ENCODE measurements at regions not wholly inside any gene's neighbourhood (a gene's known extent, or its start where the extent isn't known, plus 50 kb on each side); places are given as distances from the start of the nearest gene placed in this dataset.

- 55 to 59% methylated on average over 4 of the region's 4 CpGs for WGBS, 2 donors
- no peak overlapping the region for H3K27ac ChIP-seq
- H3K4me1 ChIP-seq, result no peaks in the 10 kb centered on the region
- DNase-seq (no peak), ATAC-seq (ENCODE audit: low FRiP score in 2 of 2) (no peak)
- no peaks in the 10 kb centered on the region for H3K27me3 ChIP-seq
- H3K4me3 ChIP-seq, result no peak overlapping the region
- H3K36me3 ChIP-seq, result no peaks in the 10 kb centered on the region
- H3K9me3 ChIP-seq, result no peaks in the 10 kb centered on the region
- TF ChIP-seq EP300 (IDR thresholded peaks at IDR 0.05), result no peak
- no peak for TF ChIP-seq POLR2AphosphoS5 (IDR thresholded peaks at IDR 0.05)
- TF ChIP-seq CTCF (IDR thresholded peaks at IDR 0.05), result no peak
- TF ChIP-seq POLR2A (IDR thresholded peaks at IDR 0.05), result no peak
Measured at GRCh38 chr4:31141095-31141831, 421.1 kb downstream of the PCDH7 start.

- WGBS, 2 donors, result 89 to 100% methylated on average over 1 of the region's 1 CpG
- Histone ChIP-seq H3K4me1 (no peaks in the 10 kb centered on the region), H3K4me3 (no peak overlapping the region), H3K27me3 (no peaks in the 10 kb centered on the region), H3K9me3 (no peaks in the 10 kb centered on the region), H3K27ac (no peak overlapping the region), H3K36me3 (no peaks in the 10 kb centered on the region)
- ATAC-seq (ENCODE audit: low FRiP score in 2 of 2), result no peak
- TF ChIP-seq POLR2A (IDR thresholded peaks at IDR 0.05) (no peak), POLR2AphosphoS5 (IDR thresholded peaks at IDR 0.05) (no peak), EP300 (IDR thresholded peaks at IDR 0.05) (no peak), CTCF (IDR thresholded peaks at IDR 0.05) (no peak)
- no peak for DNase-seq
Measured at GRCh38 chr4:31141832-31142142, 421.6 kb downstream of the PCDH7 start.

- Histone ChIP-seq H3K4me3 (no peak overlapping the region), H3K9me3 (no peaks in the 10 kb centered on the region), H3K27ac (no peak overlapping the region), H3K36me3 (no peaks in the 10 kb centered on the region), H3K27me3 (no peaks in the 10 kb centered on the region), H3K4me1 (no peaks in the 10 kb centered on the region)
- DNase-seq, result no peak
- 62 to 63% methylated on average over 6 of the region's 6 CpGs for WGBS, 2 donors
- TF ChIP-seq POLR2AphosphoS5 (IDR thresholded peaks at IDR 0.05) (no peak), EP300 (IDR thresholded peaks at IDR 0.05) (no peak), POLR2A (IDR thresholded peaks at IDR 0.05) (no peak), CTCF (IDR thresholded peaks at IDR 0.05) (no peak)
- ATAC-seq (ENCODE audit: low FRiP score in 2 of 2), result no peak
Measured at GRCh38 chr4:31146366-31146765, 426.2 kb downstream of the PCDH7 start.

- H3K9me3 ChIP-seq, result no peaks in the 10 kb centered on the region
- H3K27ac ChIP-seq, result no peak overlapping the region
- WGBS, 2 donors, result 57 to 59% methylated on average over 1 of the region's 1 CpG
- no peaks in the 10 kb centered on the region for H3K4me1 ChIP-seq
- DNase-seq (no peak), ATAC-seq (ENCODE audit: low FRiP score in 2 of 2) (no peak)
- no peak overlapping the region for H3K4me3 ChIP-seq
- no peaks in the 10 kb centered on the region for H3K36me3 ChIP-seq
- H3K27me3 ChIP-seq, result no peaks in the 10 kb centered on the region
- no peak for TF ChIP-seq EP300 (IDR thresholded peaks at IDR 0.05)
- TF ChIP-seq CTCF (IDR thresholded peaks at IDR 0.05), result no peak
- no peak for TF ChIP-seq POLR2A (IDR thresholded peaks at IDR 0.05)
- no peak for TF ChIP-seq POLR2AphosphoS5 (IDR thresholded peaks at IDR 0.05)
Measured at GRCh38 chr4:31148990-31149389, 428.8 kb downstream of the PCDH7 start.

- no peak overlapping the region for H3K27ac ChIP-seq
- WGBS, 2 donors, result 53 to 88% methylated on average over 1 of the region's 1 CpG
- H3K27me3 ChIP-seq, result no peaks in the 10 kb centered on the region
- no peak for TF ChIP-seq POLR2A (IDR thresholded peaks at IDR 0.05)
- no peak for TF ChIP-seq POLR2AphosphoS5 (IDR thresholded peaks at IDR 0.05)
- TF ChIP-seq EP300 (IDR thresholded peaks at IDR 0.05), result no peak
- TF ChIP-seq CTCF (IDR thresholded peaks at IDR 0.05), result no peak
- no peaks in the 10 kb centered on the region for H3K9me3 ChIP-seq
- H3K36me3 ChIP-seq, result no peaks in the 10 kb centered on the region
- H3K4me1 ChIP-seq, result no peaks in the 10 kb centered on the region
- ATAC-seq (ENCODE audit: low FRiP score in 2 of 2) (no peak), DNase-seq (no peak)
- no peak overlapping the region for H3K4me3 ChIP-seq
Measured at GRCh38 chr4:31156221-31156620, 436.1 kb downstream of the PCDH7 start.
